Lung (tissue), 11 donors: ENCODE measurements at regions not wholly inside any gene's neighbourhood (a gene's known extent, or its start where the extent isn't known, plus 50 kb on each side); places are given as distances from the start of the nearest gene placed in this dataset.

Experiments
- ATAC-seq: fragments of 200-7000 bp; cut with Tn5 transposase; one replicate; pipeline ENCODE4 v1.9.1; 2020; ENCODE audit warnings: moderate number of reproducible peaks; ENCODE audit not compliant: insufficient read depth, low FRiP score
- DNase-seq, 3 donors: peaks; one replicate each; pipeline ENCODE4 v3.0.0-alpha.2; 2013 to 2017
- H3K27ac ChIP-seq, 2 donors: one replicate each; pipeline ENCODE4 v1.5.1; 2013; ENCODE audit warnings: mild to moderate bottlenecking in 2 of 2, moderate library complexity in 2 of 2, control low read depth in 1 of 2, inconsistent platforms in 1 of 2, low read depth in 1 of 2, low read length in 1 of 2
- H3K27me3 ChIP-seq, 3 donors: one replicate each; pipeline ENCODE4 v1.5.1; 2013; ENCODE audit warnings: low read length in 2 of 3; ENCODE audit not compliant: control insufficient read depth in 3 of 3, insufficient read depth in 3 of 3
- H3K36me3 ChIP-seq, 4 donors: one replicate each; pipeline ENCODE4 v1.5.1; 2013; ENCODE audit warnings: low read length in 4 of 4, mild to moderate bottlenecking in 1 of 4, moderate library complexity in 1 of 4; ENCODE audit not compliant: control insufficient read depth in 4 of 4, insufficient read depth in 4 of 4
- H3K4me1 ChIP-seq, 5 donors: one replicate each; pipeline ENCODE4 v1.5.1; 2013; ENCODE audit warnings: low read length in 5 of 5, mild to moderate bottlenecking in 2 of 5, moderate library complexity in 1 of 5; ENCODE audit not compliant: control insufficient read depth in 5 of 5, insufficient read depth in 5 of 5
- H3K4me3 ChIP-seq: one replicate; pipeline ENCODE4 v1.5.1; 2013; ENCODE audit warnings: mild to moderate bottlenecking, control low read depth, moderate library complexity
- H3K9ac ChIP-seq, 2 donors: one replicate each; pipeline ENCODE4 v1.5.1; 2013; ENCODE audit warnings: low read length in 2 of 2, control low read depth in 1 of 2; ENCODE audit not compliant: insufficient read depth in 1 of 2
- H3K9me3 ChIP-seq, 4 donors: one replicate each; pipeline ENCODE4 v1.5.1; 2013; ENCODE audit warnings: low read length in 3 of 4, mild to moderate bottlenecking in 1 of 4, moderate library complexity in 1 of 4; ENCODE audit not compliant: control insufficient read depth in 4 of 4, insufficient read depth in 3 of 4
- WGBS, 2 donors: extraction: QIAGEN DNeasy Blood & Tissue Kit; methylation state at CpG; one replicate each; pipeline ENCODE4 v1.1.7; 2013; 5-methylcytosine and 5-hydroxymethylcytosine counted together
- TF ChIP-seq, protein P1 (sequence below): IDR thresholded peaks from 2 replicates; pipeline ENCODE4 v1.5.1; 2012; ENCODE audit warnings: mild to moderate bottlenecking; ENCODE audit errors: control extremely low read depth, extremely low read depth
- donor health status: control.
- donor health status: control.
- donor health status: Bipolar disorder and iron deficiency.
- donor health status: healthy.
- donor health status: DM: yes; HTN: yes; CAD: no.

DNA sequence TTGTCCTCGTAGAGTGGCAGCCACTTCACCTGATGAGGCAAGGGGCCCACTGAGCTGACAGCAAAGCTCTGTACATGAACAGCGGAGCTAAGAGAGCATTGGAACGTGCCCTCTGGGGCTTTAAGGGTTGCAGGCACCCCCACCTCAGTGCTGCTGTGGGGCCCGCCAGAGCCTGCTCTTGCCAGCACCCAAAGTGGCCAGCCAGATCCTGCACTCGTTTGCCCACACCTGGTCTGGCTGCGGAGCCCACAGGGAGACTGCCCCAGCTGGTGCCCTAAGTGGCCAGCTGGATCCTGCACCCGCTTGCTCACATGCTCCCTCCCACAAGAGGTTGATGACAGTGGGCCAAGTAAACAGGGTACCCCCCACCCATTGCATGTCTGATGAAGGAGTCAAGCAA is 783.4 kb upstream of the MIR17HG start:
- no peaks in the 10 kb centered on the region for H3K4me1 ChIP-seq
- TF ChIP-seq, protein P1, sequence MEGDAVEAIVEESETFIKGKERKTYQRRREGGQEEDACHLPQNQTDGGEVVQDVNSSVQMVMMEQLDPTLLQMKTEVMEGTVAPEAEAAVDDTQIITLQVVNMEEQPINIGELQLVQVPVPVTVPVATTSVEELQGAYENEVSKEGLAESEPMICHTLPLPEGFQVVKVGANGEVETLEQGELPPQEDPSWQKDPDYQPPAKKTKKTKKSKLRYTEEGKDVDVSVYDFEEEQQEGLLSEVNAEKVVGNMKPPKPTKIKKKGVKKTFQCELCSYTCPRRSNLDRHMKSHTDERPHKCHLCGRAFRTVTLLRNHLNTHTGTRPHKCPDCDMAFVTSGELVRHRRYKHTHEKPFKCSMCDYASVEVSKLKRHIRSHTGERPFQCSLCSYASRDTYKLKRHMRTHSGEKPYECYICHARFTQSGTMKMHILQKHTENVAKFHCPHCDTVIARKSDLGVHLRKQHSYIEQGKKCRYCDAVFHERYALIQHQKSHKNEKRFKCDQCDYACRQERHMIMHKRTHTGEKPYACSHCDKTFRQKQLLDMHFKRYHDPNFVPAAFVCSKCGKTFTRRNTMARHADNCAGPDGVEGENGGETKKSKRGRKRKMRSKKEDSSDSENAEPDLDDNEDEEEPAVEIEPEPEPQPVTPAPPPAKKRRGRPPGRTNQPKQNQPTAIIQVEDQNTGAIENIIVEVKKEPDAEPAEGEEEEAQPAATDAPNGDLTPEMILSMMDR: no peak
- H3K36me3 ChIP-seq: no peaks in the 10 kb centered on the region
- H3K4me3 ChIP-seq: no peak overlapping the region
- WGBS, 2 donors: 80 to 93% methylated on average over 7 of the region's 7 CpGs
- peaks cover 0 to 2% (median 0%) of the 10 kb centered on the region in 4 donors for H3K9me3 ChIP-seq
- H3K9ac ChIP-seq: no peak overlapping the region
- ATAC-seq (no peak), DNase-seq (no peak)
- H3K27ac ChIP-seq: no peak overlapping the region
- H3K27me3 ChIP-seq: no peaks in the 10 kb centered on the region

DNA sequence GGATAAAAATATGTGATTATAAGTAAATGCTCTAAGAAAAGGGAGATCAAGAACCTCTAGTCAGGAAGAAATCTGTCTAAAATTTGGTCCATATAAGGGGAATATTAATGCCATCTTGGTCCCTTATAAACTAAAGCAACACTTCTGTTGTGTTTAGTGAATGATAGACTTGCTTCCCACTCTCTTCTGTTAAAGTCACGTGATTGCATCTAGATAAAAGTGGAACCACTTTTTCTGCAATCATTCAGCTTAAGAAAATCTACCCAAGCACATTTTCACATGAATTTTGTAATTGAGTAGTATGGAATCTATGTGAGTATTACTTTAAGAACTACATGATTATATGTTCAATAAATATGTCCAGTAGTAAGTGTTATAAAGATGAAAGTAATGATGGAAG is 782.9 kb upstream of the MIR17HG start:
- H3K27ac ChIP-seq: no peak overlapping the region
- TF ChIP-seq, protein P1: no peak
- peaks cover 0 to 2% (median 0%) of the 10 kb centered on the region in 4 donors for H3K9me3 ChIP-seq
- H3K9ac ChIP-seq: no peak overlapping the region
- DNase-seq (no peak), ATAC-seq (no peak)
- WGBS, 2 donors: 68 to 80% methylated on average over 1 of the region's 1 CpG
- H3K4me1 ChIP-seq: no peaks in the 10 kb centered on the region
- no peak overlapping the region for H3K4me3 ChIP-seq
- H3K36me3 ChIP-seq: no peaks in the 10 kb centered on the region
- H3K27me3 ChIP-seq: no peaks in the 10 kb centered on the region

DNA sequence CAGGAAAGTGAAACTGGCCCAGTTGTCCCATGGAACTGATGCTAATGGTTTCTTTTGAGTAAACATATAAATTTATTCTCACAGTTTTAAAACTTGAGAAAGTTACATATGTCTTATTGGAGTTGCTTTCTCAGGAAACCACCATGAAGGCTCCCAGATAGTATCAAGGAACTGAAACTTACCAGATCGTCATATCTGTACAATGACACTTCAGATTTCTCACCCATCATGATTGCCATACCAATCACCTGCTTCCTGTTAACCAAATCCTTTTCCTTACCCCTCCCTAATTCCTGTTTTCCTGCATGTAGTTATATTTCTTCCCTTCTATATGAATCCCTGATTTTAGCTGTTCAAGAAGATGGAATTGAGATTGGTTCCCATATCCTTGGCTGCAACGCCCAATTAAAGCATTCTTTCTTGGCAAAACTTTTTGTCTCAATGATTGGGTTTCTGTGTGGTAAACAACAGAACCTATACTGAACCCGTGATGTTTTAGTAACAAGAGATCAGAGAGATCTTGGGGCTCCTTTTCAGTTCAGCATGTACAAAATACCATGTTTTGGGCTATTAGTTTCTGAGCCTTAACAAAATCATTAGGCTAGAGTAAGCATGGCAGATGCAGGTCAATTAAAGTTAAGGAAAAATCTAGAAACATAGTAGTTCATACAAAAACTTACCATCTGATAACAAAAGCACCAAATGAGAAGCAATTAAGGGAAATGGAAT is 781.3 kb upstream of the MIR17HG start:
- Histone ChIP-seq H3K4me1 (no peaks in the 10 kb centered on the region), H3K36me3 (no peaks in the 10 kb centered on the region), H3K27ac (no peak overlapping the region), H3K9me3 (peaks cover 0 to 2% (median 0%) of the 10 kb centered on the region in 4 donors), H3K9ac (no peak overlapping the region), H3K4me3 (no peak overlapping the region), H3K27me3 (no peaks in the 10 kb centered on the region)
- TF ChIP-seq, protein P1: no peak
- ATAC-seq: no peak
- WGBS, 2 donors: 65 to 67% methylated on average over 3 of the region's 3 CpGs
- DNase-seq: no peak

DNA sequence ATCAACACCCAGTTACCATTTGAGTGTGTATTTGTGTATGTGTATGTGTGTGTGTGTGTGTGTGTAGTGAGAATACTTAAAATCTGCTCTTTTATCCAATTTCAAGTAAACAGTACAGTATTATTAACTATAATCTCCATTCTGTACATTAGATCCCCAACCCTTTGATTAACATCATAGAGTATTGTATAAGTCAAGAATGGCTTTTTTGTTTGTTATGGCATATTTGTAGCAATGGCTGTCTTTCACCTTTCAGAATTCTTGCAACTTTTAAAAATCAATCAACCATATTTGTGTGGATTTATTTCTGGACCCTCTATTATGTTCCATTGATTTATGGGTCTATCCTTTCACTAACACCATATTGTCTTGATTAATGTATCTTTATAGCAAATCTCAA is 779.3 kb upstream of the MIR17HG start:
- Histone ChIP-seq H3K27ac (no peak overlapping the region), H3K9me3 (peaks cover 0 to 2% (median 0%) of the 10 kb centered on the region in 4 donors), H3K4me1 (no peaks in the 10 kb centered on the region), H3K4me3 (no peak overlapping the region), H3K36me3 (no peaks in the 10 kb centered on the region), H3K9ac (no peak overlapping the region), H3K27me3 (no peaks in the 10 kb centered on the region)
- DNase-seq: no peak
- TF ChIP-seq, protein P1: no peak
- ATAC-seq: no peak
